SHP77 (cell line): ENCODE measurements at regions not wholly inside any gene's neighbourhood (a gene's known extent, or its start where the extent isn't known, plus 50 kb on each side); places are given as distances from the start of the nearest gene placed in this dataset.

Source experiments
- DNase-seq, 2 experiments: peaks; one replicate each; lab custom pipeline; 2025; lab: John Stamatoyannopoulos, UW

- no peak for DNase-seq
Measured at GRCh38 chr6:163655217-163656121, 241.0 kb downstream of the QKI start.

GRCh38 chr6:163651915-163652668, 237.6 kb downstream of the QKI start:
- no peak for DNase-seq

DNA sequence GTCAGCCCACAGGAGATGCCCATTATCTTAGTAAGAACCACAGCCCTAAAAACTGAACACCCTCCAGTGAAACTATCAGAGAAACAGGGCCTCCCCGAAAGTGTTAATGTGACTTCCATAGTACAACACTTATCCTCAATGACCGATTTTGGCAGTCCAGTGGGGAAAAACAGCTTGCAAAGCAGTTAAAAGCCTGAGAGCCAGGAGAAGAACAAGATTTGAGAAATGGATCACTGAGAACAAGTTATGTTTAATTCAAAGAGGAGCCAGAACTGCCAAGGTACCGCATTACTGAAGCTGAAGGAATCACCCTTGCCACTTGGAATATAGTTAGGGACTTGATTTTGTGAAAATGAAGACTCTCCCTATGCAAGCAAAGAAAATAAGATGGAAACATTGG, 236.9 kb downstream of the QKI start:
- DNase-seq, result no peak

DNA sequence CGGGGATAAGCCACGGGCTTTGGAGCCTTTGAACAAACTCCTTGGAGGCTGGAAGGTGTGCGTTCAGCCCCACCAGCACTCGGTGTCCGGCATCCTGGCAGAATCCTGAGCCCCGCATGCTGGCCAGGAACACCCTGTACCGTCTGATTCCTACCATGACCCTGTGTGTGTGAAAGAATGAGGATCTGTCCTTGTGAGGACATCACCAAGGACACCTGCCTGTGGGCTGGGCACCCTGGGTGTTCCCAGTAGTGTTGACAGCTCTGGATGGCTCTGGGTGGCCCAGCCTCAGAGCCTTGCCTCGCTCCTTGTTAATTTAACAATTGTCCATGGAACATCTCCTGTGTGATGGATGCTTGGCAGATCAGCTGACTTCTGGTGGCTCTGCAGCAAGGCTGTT, 234.3 kb downstream of the QKI start:
- DNase-seq, result no peak

DNA sequence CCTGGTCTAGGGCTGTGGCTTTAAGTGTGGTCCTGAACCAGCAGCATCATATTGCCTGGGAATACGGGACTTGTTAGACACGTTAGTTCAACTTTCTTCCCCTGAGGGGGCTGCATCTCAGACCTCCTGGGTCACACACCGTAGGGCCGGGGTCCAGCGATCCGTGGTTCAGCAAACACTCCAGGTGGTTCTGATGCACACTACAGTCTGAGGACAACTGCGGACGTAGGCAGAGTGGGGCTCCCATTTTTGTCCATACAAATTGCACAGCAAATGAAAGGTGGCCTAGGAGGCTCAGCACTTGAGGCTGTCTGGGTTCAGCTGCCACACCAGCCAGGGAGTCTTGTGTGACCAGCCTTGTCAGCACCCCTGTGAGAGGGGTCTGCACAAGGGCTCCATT, 233.1 kb downstream of the QKI start:
- no peak for DNase-seq

DNA sequence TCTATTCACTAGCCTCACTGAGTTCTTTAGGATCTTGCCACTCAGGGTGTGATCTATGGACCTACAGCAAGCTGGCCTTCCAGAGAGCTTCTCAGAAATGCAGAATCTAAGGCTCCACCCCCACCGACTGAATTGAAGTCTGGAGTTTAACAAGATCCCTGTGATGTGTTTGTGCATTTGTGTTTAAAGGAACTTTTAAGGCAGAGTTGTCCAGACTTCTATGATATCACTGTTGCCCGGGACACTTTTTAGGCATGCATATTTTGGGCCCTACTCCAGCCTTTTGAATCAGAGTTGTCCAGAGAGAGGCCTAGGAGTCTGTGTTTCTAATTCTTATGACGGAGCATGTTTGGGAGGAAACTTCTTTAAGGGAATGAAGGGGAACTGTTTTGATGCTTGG, 232.3 kb downstream of the QKI start:
- DNase-seq, result no peak

- no peak for DNase-seq
Measured at GRCh38 chr6:163646133-163646532, 231.6 kb downstream of the QKI start.

- DNase-seq, result no peak
Measured at GRCh38 chr6:163645560-163645959, 231.0 kb downstream of the QKI start.

- no peak for DNase-seq
Measured at GRCh38 chr6:163643866-163644265, 229.3 kb downstream of the QKI start.

DNA sequence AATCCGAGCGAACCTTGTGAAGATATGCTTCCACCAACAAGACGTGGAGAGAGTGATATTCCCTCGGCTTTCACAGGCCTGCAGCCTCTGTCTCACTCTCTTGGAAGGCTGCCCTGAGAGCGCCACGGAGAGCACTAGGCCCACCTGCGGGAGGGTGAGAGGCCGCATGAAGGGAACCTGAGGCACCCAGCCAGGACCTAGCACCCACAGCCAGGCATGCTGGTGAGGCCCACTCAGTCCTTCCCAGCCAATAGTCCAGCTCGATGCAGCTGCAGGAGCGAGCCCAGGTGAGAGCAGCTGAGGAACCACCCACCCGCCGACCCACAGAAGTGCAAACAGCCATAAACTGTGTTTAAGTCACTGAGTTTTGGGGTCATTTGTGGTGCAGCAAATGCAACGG, 227.2 kb downstream of the QKI start:
- DNase-seq, result no peak

DNA sequence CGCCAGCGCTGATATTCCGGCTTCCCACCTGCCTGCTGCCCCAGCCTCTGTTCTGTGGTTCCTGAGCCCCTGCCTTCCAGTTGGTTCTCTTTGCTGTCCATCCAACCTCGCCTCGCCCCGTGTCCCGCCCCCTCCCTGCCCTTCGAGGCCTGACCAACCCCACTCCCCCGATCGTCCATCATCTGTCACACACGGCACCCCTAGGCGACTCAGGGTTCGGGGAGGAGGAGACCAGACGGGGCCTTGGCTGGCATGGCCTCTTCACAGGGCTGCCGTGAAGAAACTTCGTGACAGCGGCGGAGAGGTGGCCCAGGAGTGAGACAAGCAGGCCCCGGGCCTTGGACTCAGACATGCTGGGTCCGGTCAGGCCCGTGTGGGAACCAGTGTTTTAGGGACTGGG, 226.1 kb downstream of the QKI start:
- no peak for DNase-seq

- no peak for DNase-seq
Measured at GRCh38 chr6:163637524-163637923, 223.0 kb downstream of the QKI start.

- no peak for DNase-seq
Measured at GRCh38 chr6:163635731-163636364, 221.3 kb downstream of the QKI start.

GRCh38 chr6:163635315-163635714, 220.8 kb downstream of the QKI start:
- no peak for DNase-seq

GRCh38 chr6:163634211-163635171, 220.0 kb downstream of the QKI start:
- peak; percentile 63 to 84 for DNase-seq

DNA sequence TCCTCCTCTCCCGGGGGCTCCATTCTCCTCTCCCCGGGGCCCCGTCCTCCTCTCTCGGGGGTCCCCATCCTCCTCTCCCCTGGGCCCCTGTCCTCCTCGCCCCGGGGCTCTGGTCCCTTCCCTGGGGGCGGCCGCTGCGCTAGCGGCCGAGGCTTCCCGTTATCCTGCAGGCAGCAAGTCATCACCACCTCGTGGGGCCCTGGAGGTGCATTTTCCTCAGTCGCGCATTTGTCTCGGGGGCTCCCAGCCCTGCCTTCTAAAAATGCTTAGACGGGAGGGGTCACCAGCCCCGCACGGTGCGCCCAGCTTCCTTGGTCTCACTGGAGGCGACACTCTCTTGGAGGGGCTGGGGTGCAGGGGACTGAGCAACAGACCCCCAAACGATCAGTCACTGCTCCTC, 216.5 kb downstream of the QKI start:
- DNase-seq, result no peak

DNA sequence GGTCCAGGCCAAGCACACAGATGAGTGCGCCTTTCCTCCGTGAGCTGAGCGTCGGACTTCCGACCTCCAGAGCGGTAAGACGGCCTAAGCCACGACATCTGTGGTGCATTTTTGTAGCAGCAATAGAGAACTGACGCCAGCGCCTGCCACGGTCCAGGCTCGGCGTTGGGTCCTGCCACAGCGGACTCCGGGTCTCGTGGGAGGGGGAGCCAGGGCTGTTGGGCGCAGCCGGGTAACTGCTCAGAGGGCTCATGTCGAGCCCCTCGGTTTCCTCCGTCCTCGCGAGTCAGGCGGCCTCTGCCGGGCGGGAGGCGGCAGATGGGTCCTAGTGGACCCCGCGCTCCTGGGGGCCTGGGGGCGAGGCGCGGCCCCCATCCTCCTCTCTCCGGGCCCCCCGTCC, 216.1 kb downstream of the QKI start:
- no peak for DNase-seq

DNA sequence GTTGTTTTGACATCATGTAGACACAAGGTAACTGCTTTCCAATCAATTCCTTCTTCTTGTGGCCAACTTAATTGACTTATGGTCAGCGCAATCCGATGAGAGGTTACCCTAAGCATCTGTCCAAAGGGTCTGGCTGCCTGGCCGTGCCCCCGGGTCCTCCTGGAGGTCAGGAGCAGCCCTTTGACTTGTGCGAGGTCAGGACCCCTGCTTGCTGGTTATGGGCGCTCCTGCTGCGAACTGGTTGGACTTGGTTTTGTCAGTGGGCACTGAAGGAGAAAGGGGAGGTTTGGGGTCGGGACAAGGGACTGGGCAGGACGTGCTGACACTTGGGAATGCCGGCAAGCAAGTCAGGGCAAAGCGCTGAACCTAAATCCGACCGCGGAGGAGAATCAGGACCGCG, 215.6 kb downstream of the QKI start:
- DNase-seq, result no peak
